ENCODE measurements at regions not wholly inside any gene's neighbourhood (a gene's known extent, or its start where the extent isn't known, plus 50 kb on each side); places are given as distances from the start of the nearest gene placed in this dataset.
A peak's percentile ranks its signal among the peaks of the same experiment; 100 is the strongest.

DNA sequence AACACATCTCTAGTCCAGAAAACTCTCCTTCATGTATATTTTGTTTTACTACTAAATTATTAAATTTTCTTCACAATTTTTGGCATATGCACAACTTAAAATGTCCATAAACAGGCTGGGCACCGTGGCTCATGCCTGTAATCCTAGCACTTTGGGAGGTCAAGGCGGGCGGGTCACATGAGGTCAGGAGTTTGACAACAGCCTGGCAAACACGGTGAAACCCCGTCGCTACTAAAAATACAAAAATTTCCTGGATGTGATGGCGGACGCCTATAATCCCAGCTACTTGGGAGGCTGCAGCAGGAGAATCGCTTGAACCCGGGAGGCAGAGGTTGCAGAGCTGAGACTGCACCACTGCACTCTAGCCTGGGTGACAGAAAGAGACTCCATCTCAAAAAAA is 739.9 kb upstream of the LRRTM4 start (continued):
- TF ChIP-seq ZBTB4 (CRISPR knock-in tag; IDR thresholded peaks at IDR 0.05; ENCODE audit: borderline replicate concordance) = 0 out of 2 replicates have a peak, but pooled peaks have one; percentile 78
- TF ChIP-seq ZBTB38 (CRISPR knock-in tag; IDR thresholded peaks at IDR 0.05) = 0 out of 2 replicates have a peak, but pooled peaks have one; percentile 19
- peak; percentile 55; the same call in 1 of the 2 replicates for TF ChIP-seq RXRB (CRISPR knock-in tag; IDR thresholded peaks at IDR 0.05; ENCODE audit: borderline replicate concordance)
- TF ChIP-seq ZBTB33 (CRISPR knock-in tag; IDR thresholded peaks at IDR 0.05) = 0 out of 2 replicates have a peak, but pooled peaks have one; percentile 25

GRCh38 chr2:78262713-78263375 is 740.7 kb upstream of the LRRTM4 start:
- Histone ChIP-seq H4K20me1 (ENCODE audit: insufficient read depth, low read length) (no peaks in the 10 kb centered on the region), H3K9me3 (ENCODE audit: low read length) (no peaks in the 10 kb centered on the region), H3K4me3 (replicated peaks in 1 of 3; ENCODE audit: insufficient read depth in 1 of 3, low read depth in 2 of 3, low read length in 3 of 3) (no peak overlapping the region), H3K4me2 (ENCODE audit: low read depth, low read length) (no peak overlapping the region), H3K27me3 (ENCODE audit: control insufficient read depth in 1 of 2, insufficient read depth in 2 of 2, low read length in 2 of 2) (no peaks in the 10 kb centered on the region), H3K79me2 (ENCODE audit: insufficient read depth, low read length) (peaks cover 4% of the 10 kb centered on the region), H3K36me3 (replicated peaks in 1 of 2; ENCODE audit: control insufficient read depth in 1 of 2, insufficient read depth in 2 of 2, low read length in 2 of 2) (no peaks in the 10 kb centered on the region), H3K27ac (ENCODE audit: extremely low read length, insufficient read depth, low read length) (no peak overlapping the region), H2AFZ (ENCODE audit: low read length) (no peak overlapping the region), H3K9ac (ENCODE audit: insufficient read depth, low read depth, low read length) (no peak overlapping the region), H3K4me1 (ENCODE audit: insufficient read depth, low read length) (peaks cover 36% of the 10 kb centered on the region)
- intact Hi-C loops (cut with micrococcal nuclease; ENCODE audit: unreplicated experiment) (no loop called here), in situ Hi-C loops (cut with HindIII; ENCODE audit: extremely low pct_ligation_motif_present, low pct_unique_long_range_greater_than_20kb) (no loop called here)
- BruUV-seq (replicated peaks) = no TSS peak
- ATAC-seq (no peak), DNase-seq (ENCODE audit: low spot score) (no peak), FAIRE-seq (no peak)
- WGBS (ENCODE audit: low lambda C conversion rate) = 94% methylated on average over 2 of the region's 2 CpGs
- CTCF ChIA-PET (ENCODE audit: low intra/inter-chr PET ratio, low total read pairs) = no interaction called here
- POLR2A ChIA-PET = no interaction called here
- TF ChIP-seq, protein P1, sequence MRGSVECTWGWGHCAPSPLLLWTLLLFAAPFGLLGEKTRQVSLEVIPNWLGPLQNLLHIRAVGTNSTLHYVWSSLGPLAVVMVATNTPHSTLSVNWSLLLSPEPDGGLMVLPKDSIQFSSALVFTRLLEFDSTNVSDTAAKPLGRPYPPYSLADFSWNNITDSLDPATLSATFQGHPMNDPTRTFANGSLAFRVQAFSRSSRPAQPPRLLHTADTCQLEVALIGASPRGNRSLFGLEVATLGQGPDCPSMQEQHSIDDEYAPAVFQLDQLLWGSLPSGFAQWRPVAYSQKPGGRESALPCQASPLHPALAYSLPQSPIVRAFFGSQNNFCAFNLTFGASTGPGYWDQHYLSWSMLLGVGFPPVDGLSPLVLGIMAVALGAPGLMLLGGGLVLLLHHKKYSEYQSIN (CRISPR knock-in tag; IDR thresholded peaks at IDR 0.05; ENCODE audit: borderline replicate concordance) = no peak
- no peak for TF ChIP-seq SNAPC4 (CRISPR knock-in tag; IDR thresholded peaks at IDR 0.05)
- TF ChIP-seq ZNF354B (CRISPR knock-in tag; IDR thresholded peaks at IDR 0.05) = no peak
- TF ChIP-seq ZNF17 (CRISPR knock-in tag; IDR thresholded peaks at IDR 0.05) = no peak

All from HepG2 (cell line).